ENCODE measurements at regions not wholly inside any gene's neighbourhood (a gene's known extent, or its start where the extent isn't known, plus 50 kb on each side); places are given as distances from the start of the nearest gene placed in this dataset.
"Not testable (repeated sequence)": the region's sequence is repeated elsewhere in the genome, so short reads cannot be mapped to it uniquely, and the experiment has no call there.

- FAIRE-seq: no peak
- DNase-seq (ENCODE audit: insufficient read length, low spot score): no peak
Measured at GRCh38 chr2:186348200-186348599, 137.9 kb upstream of the ZC3H15 start.

GRCh38 chr2:186349508-186349907 lies 136.6 kb upstream of the ZC3H15 start:
- peak; percentile 2 for DNase-seq (ENCODE audit: insufficient read length, low spot score)
- FAIRE-seq: no peak

GRCh38 chr2:186354160-186354559 lies 131.9 kb upstream of the ZC3H15 start:
- DNase-seq (ENCODE audit: insufficient read length, low spot score); FAIRE-seq: not testable (repeated sequence)

GRCh38 chr2:186365406-186365805 lies 120.7 kb upstream of the ZC3H15 start:
- no peak for DNase-seq (ENCODE audit: insufficient read length, low spot score)
- FAIRE-seq: no peak

GRCh38 chr2:186379052-186379451 lies 107.0 kb upstream of the ZC3H15 start:
- no peak for FAIRE-seq

GRCh38 chr2:186380805-186381204 lies 105.3 kb upstream of the ZC3H15 start:
- FAIRE-seq: no peak

More at GRCh38 chr2:186379052-186379451, 107.0 kb upstream of the ZC3H15 start:
- DNase-seq (ENCODE audit: insufficient read length, low spot score): no peak

GRCh38 chr2:186381573-186381972 lies 104.5 kb upstream of the ZC3H15 start:
- FAIRE-seq (no peak), DNase-seq (ENCODE audit: insufficient read length, low spot score) (no peak)

More at GRCh38 chr2:186380805-186381204, 105.3 kb upstream of the ZC3H15 start:
- no peak for DNase-seq (ENCODE audit: insufficient read length, low spot score)

- FAIRE-seq (no peak), DNase-seq (ENCODE audit: insufficient read length, low spot score) (no peak)
Measured at GRCh38 chr2:186382932-186383331, 103.1 kb upstream of the ZC3H15 start.

GRCh38 chr2:186384226-186384625 lies 101.8 kb upstream of the ZC3H15 start:
- DNase-seq (ENCODE audit: insufficient read length, low spot score): no peak
- no peak for FAIRE-seq

- not testable (repeated sequence) for DNase-seq (ENCODE audit: insufficient read length, low spot score); FAIRE-seq
Measured at GRCh38 chr2:186385638-186386201, 100.3 kb upstream of the ZC3H15 start.

- FAIRE-seq (no peak), DNase-seq (ENCODE audit: insufficient read length, low spot score) (no peak)
Measured at GRCh38 chr2:186399082-186399644, 86.9 kb upstream of the ZC3H15 start.

GRCh38 chr2:186405842-186406241 lies 80.2 kb upstream of the ZC3H15 start:
- FAIRE-seq (no peak), DNase-seq (ENCODE audit: insufficient read length, low spot score) (no peak)

GRCh38 chr2:186407611-186408010 lies 78.4 kb upstream of the ZC3H15 start:
- DNase-seq (ENCODE audit: insufficient read length, low spot score): no peak
- FAIRE-seq: no peak

- no peak for DNase-seq (ENCODE audit: insufficient read length, low spot score)
- no peak for FAIRE-seq
Measured at GRCh38 chr2:186410802-186411201, 75.3 kb upstream of the ZC3H15 start.

- DNase-seq (ENCODE audit: insufficient read length, low spot score) (peak; percentile 3), FAIRE-seq (no peak)
Measured at GRCh38 chr2:186422226-186422625, 63.8 kb upstream of the ZC3H15 start.

- FAIRE-seq (no peak), DNase-seq (ENCODE audit: insufficient read length, low spot score) (no peak)
Measured at GRCh38 chr2:186423481-186423880, 62.6 kb upstream of the ZC3H15 start.

GRCh38 chr2:186424265-186424664 lies 61.8 kb upstream of the ZC3H15 start:
- no peak for FAIRE-seq
- DNase-seq (ENCODE audit: insufficient read length, low spot score): no peak

- DNase-seq (ENCODE audit: insufficient read length, low spot score): no peak
- FAIRE-seq: no peak
Measured at GRCh38 chr2:186425576-186425975, 60.5 kb upstream of the ZC3H15 start.

GRCh38 chr2:186426153-186427016 lies 59.7 kb upstream of the ZC3H15 start:
- FAIRE-seq: no peak

GRCh38 chr2:186427017-186427350 lies 59.1 kb upstream of the ZC3H15 start:
- not testable (repeated sequence) for DNase-seq (ENCODE audit: insufficient read length, low spot score); FAIRE-seq

More at GRCh38 chr2:186426153-186427016, 59.7 kb upstream of the ZC3H15 start:
- no peak for DNase-seq (ENCODE audit: insufficient read length, low spot score)

GRCh38 chr2:186427970-186428369 lies 58.1 kb upstream of the ZC3H15 start:
- no peak for FAIRE-seq

GRCh38 chr2:186429104-186429503 lies 57.0 kb upstream of the ZC3H15 start:
- no peak for DNase-seq (ENCODE audit: insufficient read length, low spot score)
- FAIRE-seq: no peak

More at GRCh38 chr2:186427970-186428369, 58.1 kb upstream of the ZC3H15 start:
- no peak for DNase-seq (ENCODE audit: insufficient read length, low spot score)

Data from HTR-8/SVneo (cell line).